ENCODE measurements at regions not wholly inside any gene's neighbourhood (a gene's known extent, or its start where the extent isn't known, plus 50 kb on each side); places are given as distances from the start of the nearest gene placed in this dataset.

GRCh38 chr1:175833502-175833901, 90.1 kb upstream of the TNR start:
- no peak for TF ChIP-seq POLR2A (IDR thresholded peaks at IDR 0.05)
- TF ChIP-seq CTCF (IDR thresholded peaks at IDR 0.05) = no peak
- no peak for TF ChIP-seq POLR2AphosphoS5 (IDR thresholded peaks at IDR 0.05)
- no peak for TF ChIP-seq EP300 (IDR thresholded peaks at IDR 0.05)
